HepG2 (cell line): ENCODE measurements at regions not wholly inside any gene's neighbourhood (a gene's known extent, or its start where the extent isn't known, plus 50 kb on each side); places are given as distances from the start of the nearest gene placed in this dataset.

Experiments
- HDAC2 ChIP-seq: sonication (generic); formaldehyde crosslinking; IDR thresholded peaks from 2 replicates; pipeline ENCODE4 v1.4.0; 2020; ENCODE audit warnings: missing genetic modification reagents
- SNAI1 ChIP-seq: sonication (generic); formaldehyde crosslinking; IDR thresholded peaks from 2 replicates; pipeline ENCODE4 v1.5.0; 2020; ENCODE audit warnings: mild to moderate bottlenecking, missing genetic modification reagents, borderline replicate concordance
- TMF1 ChIP-seq: sonication (generic); formaldehyde crosslinking; IDR thresholded peaks from 2 replicates; pipeline ENCODE4 v1.8.1; 2022; ENCODE audit warnings: low read depth, missing genetic modification reagents
- TF ChIP-seq, protein P1 (sequence below): sonication (generic); formaldehyde crosslinking; IDR thresholded peaks from 2 replicates; pipeline ENCODE4 v1.4.0; 2020; ENCODE audit warnings: missing genetic modification reagents

DNA sequence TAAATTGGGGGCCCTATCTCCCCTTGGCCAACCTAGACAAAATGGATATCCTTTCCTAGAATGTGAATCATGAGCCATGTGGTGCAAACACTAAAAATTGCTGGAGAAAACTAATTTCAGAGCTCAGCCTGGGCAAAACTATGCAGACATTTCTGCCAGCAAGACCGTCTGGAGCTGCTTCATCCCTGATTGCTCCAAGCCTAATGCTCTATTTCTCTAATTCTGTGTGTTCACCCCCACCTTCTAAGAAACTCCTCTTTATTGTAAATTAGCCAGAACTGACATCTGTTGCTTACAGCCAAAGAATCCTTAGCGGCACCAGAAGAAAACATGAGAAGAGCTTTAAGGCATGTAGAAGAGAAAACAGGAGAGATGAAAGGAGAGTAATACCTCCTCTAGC, 337.7 kb upstream of the CHAC2 start:
- no peak for TF ChIP-seq TMF1 (CRISPR knock-in tag)
- no peak for TF ChIP-seq SNAI1 (CRISPR knock-in tag)
- TF ChIP-seq HDAC2 = no peak
- TF ChIP-seq, protein P1, sequence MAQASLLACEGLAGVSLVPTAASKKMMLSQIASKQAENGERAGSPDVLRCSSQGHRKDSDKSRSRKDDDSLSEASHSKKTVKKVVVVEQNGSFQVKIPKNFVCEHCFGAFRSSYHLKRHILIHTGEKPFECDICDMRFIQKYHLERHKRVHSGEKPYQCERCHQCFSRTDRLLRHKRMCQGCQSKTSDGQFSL (CRISPR knock-in tag) = no peak
